ENCODE measurements at regions not wholly inside any gene's neighbourhood (a gene's known extent, or its start where the extent isn't known, plus 50 kb on each side); places are given as distances from the start of the nearest gene placed in this dataset.

- H2AFZ ChIP-seq (ENCODE audit: low read length) = no peak overlapping the region
- H3K27me3 ChIP-seq (replicated peaks in 1 of 4; ENCODE audit: control insufficient read depth in 3 of 4, extremely low read depth in 1 of 4, insufficient read depth in 3 of 4, low read length in 3 of 4) = peaks cover 3 to 20% (median 4%) of the 10 kb centered on the region in 4 experiments; a peak in 4 of 7 replicates
- no peaks in the 10 kb centered on the region for H4K20me1 ChIP-seq (replicated peaks in 1 of 2; ENCODE audit: control insufficient read depth in 1 of 2, insufficient read depth in 2 of 2, low read length in 2 of 2)
- H3K79me2 ChIP-seq (ENCODE audit: control insufficient read depth in 1 of 2, insufficient read depth in 2 of 2, low read length in 2 of 2) = no peaks in the 10 kb centered on the region
- ChIA-PET CTCF (ENCODE audit: partially characterized antibody) (interaction anchor here (1.2 kb wide), 1 partner anchor 78 kb away, joined by 3 read pairs; no protein-coding TSS in a partner anchor), POLR2A (ENCODE audit: partially characterized antibody) (no interaction called here)
- no peak overlapping the region for H3K18ac ChIP-seq (ENCODE audit: extremely low read depth, low read length)
- no peak overlapping the region; the same call in 1 of the 2 replicates for H2BK12ac ChIP-seq (ENCODE audit: low read depth, low read length)
- no peak overlapping the region for H3K56ac ChIP-seq (replicated peaks; ENCODE audit: insufficient read length, low read depth, low read length)
- no peaks in the 10 kb centered on the region for H3K79me1 ChIP-seq (ENCODE audit: low read depth, low read length)
- H4K91ac ChIP-seq (replicated peaks; ENCODE audit: insufficient read length, low read length) = no peak overlapping the region
- H3K4ac ChIP-seq (replicated peaks; ENCODE audit: insufficient read length, low read depth, low read length) = no peak overlapping the region
- H3K9me3 ChIP-seq (ENCODE audit: insufficient read depth in 2 of 2, low read depth in 1 of 2, low read length in 1 of 2) = no peaks in the 10 kb centered on the region
- no peak overlapping the region for H3K27ac ChIP-seq (ENCODE audit: low read depth, low read length)
- H3K9ac ChIP-seq (replicated peaks in 1 of 4; ENCODE audit: extremely low read depth in 1 of 4, low read depth in 3 of 4, low read length in 3 of 4) = no peak overlapping the region
- H2BK15ac ChIP-seq (ENCODE audit: low read length) = no peak overlapping the region
- no peaks in the 10 kb centered on the region for H3K36me3 ChIP-seq (ENCODE audit: control insufficient read depth in 2 of 4, insufficient read depth in 4 of 4, low read length in 3 of 4)
- 92% methylated on average over 15 of the region's 15 CpGs; no CpG with 5 or more reads in 1 of the 2 experiments for WGBS, 2 experiments (ENCODE audit: extremely low coverage in 1 of 2, insufficient coverage in 1 of 2, insufficient read length in 1 of 2, insufficient replicate concordance in 2 of 2, low coverage in 1 of 2, low lambda C conversion rate in 2 of 2, missing lambda C conversion rate in 1 of 2)
- no peak overlapping the region for H3K14ac ChIP-seq (ENCODE audit: insufficient read length)
- no peak overlapping the region for H2BK5ac ChIP-seq (ENCODE audit: low read depth, low read length)
- H2BK20ac ChIP-seq (ENCODE audit: low read length) = no peak overlapping the region
- H2BK120ac ChIP-seq (replicated peaks; ENCODE audit: low read depth, low read length) = no peak overlapping the region
- no peak overlapping the region for H4K5ac ChIP-seq (ENCODE audit: insufficient read length, low read depth, low read length)
- H3K4me3 ChIP-seq (ENCODE audit: extremely low read depth in 1 of 4, insufficient read depth in 2 of 4, low read depth in 3 of 4, low read length in 4 of 4) = no peak overlapping the region
- H3K4me2 ChIP-seq (ENCODE audit: insufficient read depth in 1 of 2, low read depth in 2 of 2, low read length in 2 of 2) = no peak overlapping the region
- 0 out of 2 replicates have a peak overlapping the region, but pooled peaks have one; percentile 42 for H4K8ac ChIP-seq (ENCODE audit: extremely low read depth, insufficient read depth, low read length)
- no peak overlapping the region for H2AK5ac ChIP-seq (ENCODE audit: low read depth, low read length)
- no peaks in the 10 kb centered on the region for H3K23me2 ChIP-seq (ENCODE audit: low read depth, low read length)
- no peak overlapping the region for H3K23ac ChIP-seq (ENCODE audit: insufficient read length)
- 0 out of 7 replicates have a peak, but pooled peaks cover 0 to 4% (median 0%) of the 10 kb centered on the region in 4 experiments for H3K4me1 ChIP-seq (replicated peaks in 1 of 4; ENCODE audit: control insufficient read depth in 3 of 4, insufficient read depth in 4 of 4, low read length in 3 of 4)
- FAIRE-seq = no peak
- no peak for DNase-seq (ENCODE audit: low read depth in 1 of 2, low spot score in 2 of 2)
- TF ChIP-seq CREB1 (IDR thresholded peaks at IDR 0.05) (no peak), EP300 (IDR thresholded peaks at IDR 0.05; ENCODE audit: borderline replicate concordance in 1 of 2, low read depth in 2 of 2, low read length in 2 of 2) (no peak), CEBPB (IDR thresholded peaks at IDR 0.05; ENCODE audit: low read depth, low read length) (peak; percentile 42; the same call in 1 of the 2 replicates), NANOG (IDR thresholded peaks at IDR 0.05; ENCODE audit: insufficient read depth, low read depth, low read length, poor library complexity, severe bottlenecking) (no peak), POU5F1 (IDR thresholded peaks at IDR 0.05; ENCODE audit: low read depth, low read length) (no peak)
Measured at GRCh38 chr20:60930023-60930790, 321.9 kb upstream of the CDH4 start.

All from H1 (cell line).